ENCODE measurements at regions not wholly inside any gene's neighbourhood (a gene's known extent, or its start where the extent isn't known, plus 50 kb on each side); places are given as distances from the start of the nearest gene placed in this dataset.

DNA sequence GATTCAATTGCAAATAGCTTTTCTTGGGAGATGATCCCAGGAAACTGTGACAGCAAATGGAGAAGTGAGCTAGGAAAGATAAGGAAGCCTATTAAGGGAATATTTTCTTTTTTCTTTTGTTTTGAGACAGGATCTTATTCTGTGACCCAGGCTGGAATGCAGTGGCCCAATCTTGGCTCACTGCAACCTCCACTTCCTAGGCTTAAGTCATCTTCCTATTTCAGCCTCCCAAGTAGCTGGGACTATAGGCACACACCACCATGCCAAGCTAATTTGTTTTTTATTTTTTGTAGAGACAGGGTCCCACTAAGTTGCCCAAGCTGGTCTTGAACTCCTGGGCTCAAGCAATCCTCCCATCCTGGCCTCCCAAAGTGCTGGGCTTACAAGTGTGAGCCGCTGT, 433.7 kb downstream of the RPS6KC1 start:
- in situ Hi-C loops (cut with MboI; ENCODE audit: low sequenced_read_pairs, unreplicated experiment): no loop called here
- no peak for DNase-seq (ENCODE audit: low spot score)
- TF ChIP-seq, protein P1, sequence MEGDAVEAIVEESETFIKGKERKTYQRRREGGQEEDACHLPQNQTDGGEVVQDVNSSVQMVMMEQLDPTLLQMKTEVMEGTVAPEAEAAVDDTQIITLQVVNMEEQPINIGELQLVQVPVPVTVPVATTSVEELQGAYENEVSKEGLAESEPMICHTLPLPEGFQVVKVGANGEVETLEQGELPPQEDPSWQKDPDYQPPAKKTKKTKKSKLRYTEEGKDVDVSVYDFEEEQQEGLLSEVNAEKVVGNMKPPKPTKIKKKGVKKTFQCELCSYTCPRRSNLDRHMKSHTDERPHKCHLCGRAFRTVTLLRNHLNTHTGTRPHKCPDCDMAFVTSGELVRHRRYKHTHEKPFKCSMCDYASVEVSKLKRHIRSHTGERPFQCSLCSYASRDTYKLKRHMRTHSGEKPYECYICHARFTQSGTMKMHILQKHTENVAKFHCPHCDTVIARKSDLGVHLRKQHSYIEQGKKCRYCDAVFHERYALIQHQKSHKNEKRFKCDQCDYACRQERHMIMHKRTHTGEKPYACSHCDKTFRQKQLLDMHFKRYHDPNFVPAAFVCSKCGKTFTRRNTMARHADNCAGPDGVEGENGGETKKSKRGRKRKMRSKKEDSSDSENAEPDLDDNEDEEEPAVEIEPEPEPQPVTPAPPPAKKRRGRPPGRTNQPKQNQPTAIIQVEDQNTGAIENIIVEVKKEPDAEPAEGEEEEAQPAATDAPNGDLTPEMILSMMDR (IDR thresholded peaks at IDR 0.05; ENCODE audit: borderline replicate concordance, control extremely low read depth, extremely low read depth, insufficient read depth, missing control alignments): no peak

DNA sequence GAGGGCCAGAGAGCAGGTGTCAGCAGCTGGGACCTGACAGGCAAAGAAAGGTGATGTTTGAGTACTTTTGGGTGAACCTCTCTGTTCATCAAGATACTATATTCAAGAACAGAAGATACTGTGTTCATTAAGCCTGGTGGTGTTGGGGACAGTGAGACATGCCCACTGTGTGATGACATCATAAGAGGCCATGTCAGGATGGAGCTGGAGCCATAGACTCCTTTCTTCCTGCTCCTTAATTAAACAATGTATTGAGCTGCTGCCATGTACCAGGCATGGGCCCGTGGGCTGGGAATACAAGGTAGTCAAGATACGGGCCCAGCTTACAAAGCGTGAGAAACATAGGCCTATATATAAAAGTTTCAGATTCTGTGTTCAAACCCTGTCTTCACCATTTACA, 435.4 kb downstream of the RPS6KC1 start:
- in situ Hi-C loops (cut with MboI; ENCODE audit: low sequenced_read_pairs, unreplicated experiment): no loop called here
- TF ChIP-seq, protein P1 (IDR thresholded peaks at IDR 0.05; ENCODE audit: borderline replicate concordance, control extremely low read depth, extremely low read depth, insufficient read depth, missing control alignments): no peak
- DNase-seq (ENCODE audit: low spot score): no peak

- no peak for DNase-seq (ENCODE audit: low spot score)
- in situ Hi-C loops (cut with MboI; ENCODE audit: low sequenced_read_pairs, unreplicated experiment): no loop called here
- TF ChIP-seq, protein P1 (IDR thresholded peaks at IDR 0.05; ENCODE audit: borderline replicate concordance, control extremely low read depth, extremely low read depth, insufficient read depth, missing control alignments): no peak
Observed at GRCh38 chr1:213491468-213491867, 440.4 kb downstream of the RPS6KC1 start.

DNA sequence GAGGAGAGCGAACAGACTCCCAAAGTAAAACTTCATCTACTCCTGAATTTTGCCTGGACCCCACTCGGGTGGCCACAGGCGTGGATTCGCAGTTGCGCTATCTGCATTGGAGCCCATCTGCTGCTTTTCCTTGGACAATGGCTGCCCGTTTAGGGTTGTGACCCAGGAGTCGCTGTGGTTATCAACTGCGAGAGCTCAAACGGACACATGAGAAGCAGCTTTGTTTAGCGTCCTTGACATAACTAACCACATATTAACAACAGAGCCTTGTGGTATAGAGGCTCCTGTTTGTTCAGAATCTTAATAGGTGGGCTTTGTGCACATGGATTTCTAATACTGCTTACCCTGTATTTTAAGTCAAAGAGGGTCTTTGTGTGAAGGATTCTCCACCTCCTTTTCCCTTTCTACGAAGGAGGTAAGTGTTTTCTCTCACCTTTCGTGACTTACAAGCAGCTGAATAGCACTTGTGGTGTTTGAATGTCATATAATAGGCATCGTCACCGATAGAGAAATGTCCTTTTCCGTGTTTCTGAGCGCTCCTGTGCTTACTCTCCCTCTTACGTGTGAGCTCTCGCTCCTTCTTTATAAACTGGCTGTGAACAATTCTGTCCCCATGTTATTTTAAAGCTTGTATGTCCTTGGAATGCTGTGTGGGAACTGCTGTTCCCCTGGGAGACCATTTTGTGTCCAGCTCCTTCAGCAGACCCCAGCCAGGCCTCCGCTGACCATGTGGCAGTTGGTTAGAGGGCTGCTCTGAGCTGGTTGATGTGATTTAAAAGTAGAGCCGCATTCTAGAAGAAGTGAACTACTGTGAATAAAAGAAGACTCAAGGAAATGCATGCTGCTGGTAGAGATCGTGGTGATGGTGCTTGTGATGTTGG, 441.4 kb downstream of the RPS6KC1 start:
- TF ChIP-seq, protein P1 (IDR thresholded peaks at IDR 0.05; ENCODE audit: borderline replicate concordance, control extremely low read depth, extremely low read depth, insufficient read depth, missing control alignments): no peak
- no peak for DNase-seq (ENCODE audit: low spot score)
- in situ Hi-C loops (cut with MboI; ENCODE audit: low sequenced_read_pairs, unreplicated experiment): no loop called here

DNA sequence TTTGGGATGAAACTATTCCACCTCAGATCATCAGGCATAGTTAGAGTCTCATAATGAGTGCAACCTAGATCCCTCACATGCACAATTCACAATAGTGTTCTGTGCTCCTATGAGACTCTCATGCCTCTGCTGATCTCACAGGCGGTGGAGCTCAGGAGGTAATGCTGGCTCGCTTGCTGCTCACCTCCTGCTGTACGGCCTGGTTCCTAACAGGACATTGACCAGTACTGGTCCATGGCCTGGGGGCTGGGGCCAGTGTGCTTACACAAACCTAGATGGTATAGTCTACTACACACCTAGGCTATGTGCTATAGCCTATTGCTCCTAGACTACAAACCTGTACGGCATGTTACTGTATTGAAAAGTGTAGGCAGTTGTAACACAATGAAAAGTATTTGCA, 448.4 kb downstream of the RPS6KC1 start:
- TF ChIP-seq, protein P1 (IDR thresholded peaks at IDR 0.05; ENCODE audit: borderline replicate concordance, control extremely low read depth, extremely low read depth, insufficient read depth, missing control alignments): no peak

GRCh38 chr1:213507472-213508223, 456.6 kb downstream of the RPS6KC1 start:
- TF ChIP-seq, protein P1 (IDR thresholded peaks at IDR 0.05; ENCODE audit: borderline replicate concordance, control extremely low read depth, extremely low read depth, insufficient read depth, missing control alignments): no peak
- DNase-seq (ENCODE audit: low spot score): no peak
- in situ Hi-C loops (cut with MboI; ENCODE audit: low sequenced_read_pairs, unreplicated experiment): no loop called here

More for the DNA sequence above, 448.4 kb downstream of the RPS6KC1 start:
- in situ Hi-C loops (cut with MboI; ENCODE audit: low sequenced_read_pairs, unreplicated experiment): no loop called here
- no peak for DNase-seq (ENCODE audit: low spot score)
